K562 (cell line): ENCODE measurements at regions not wholly inside any gene's neighbourhood (a gene's known extent, or its start where the extent isn't known, plus 50 kb on each side); places are given as distances from the start of the nearest gene placed in this dataset.

Source experiments
- ATAC-seq: fragments of 200-7000 bp; cut with Tn5 transposase; 3 replicates; pipeline ENCODE4 v1.9.1; 2020; ENCODE audit warnings: moderate library complexity
- BruUV-seq: library from RNA; stranded (reverse); fragments of 400-500 nt; replicated peaks from 2 replicates; lab custom pipeline; 2021; lab: Mats Ljungman, UMichigan
- CTCF ChIA-PET: fragments of 300-600 bp; formaldehyde crosslinking; extraction: SDS; loops from one replicate; lab custom pipeline; 2021; ENCODE audit warnings: low intra/inter-chr PET ratio; lab: Yijun Ruan, JAX
- POLR2A ChIA-PET: fragments of 300-600, 350-650 bp; sonication (Branson Sonifier 250); formaldehyde crosslinking; extraction: SDS; loops from one replicate; lab custom pipeline; 2021; ENCODE audit warnings: antibody characterized with exemption, inconsistent platforms; lab: Yijun Ruan, JAX
- DNase-seq, 4 experiments: peaks; one replicate each; pipeline versions ENCODE4 v3.0.0 to v3.0.0-alpha.2; 2011 to 2018; ENCODE audit warnings: low spot score in 3 of 4, mixed read lengths in 3 of 4; ENCODE audit errors: extremely low read depth in 1 of 4
- FAIRE-seq: peaks from 2 replicates; lab custom pipeline; 2011; peaks lifted over from hg19 to GRCh38; lab: Jason Lieb, UNC
- H2AFZ ChIP-seq: 2 replicates; pipeline ENCODE4 v1.6.0; 2011; ENCODE audit warnings: low read depth, low read length, control low read depth, inconsistent platforms
- H3K27ac ChIP-seq: fragments of 200-600 bp; 3 replicates; pipeline ENCODE4 v1.8.0; 2011; ENCODE audit warnings: low read depth, mild to moderate bottlenecking, control low read depth, inconsistent platforms, low read length, moderate library complexity, mixed read lengths; ENCODE audit errors: extremely low read depth
- H3K27me3 ChIP-seq, 2 experiments: fragments of 300-600 bp in 1 of 2; 2 replicates in 1 of 2; 3 replicates in 1 of 2; pipeline versions ENCODE4 v1.6.0 to v1.8.0; 2011; ENCODE audit warnings: inconsistent platforms in 2 of 2, low read length in 2 of 2, mild to moderate bottlenecking in 1 of 2, mixed read lengths in 1 of 2, moderate library complexity in 1 of 2; ENCODE audit not compliant: control insufficient read depth in 2 of 2, insufficient read depth in 2 of 2
- H3K36me3 ChIP-seq: fragments of 300-600 bp; 3 replicates; pipeline ENCODE4 v1.8.0; 2011; ENCODE audit warnings: mild to moderate bottlenecking, low read length, inconsistent platforms; ENCODE audit not compliant: control insufficient read depth, insufficient read depth
- H3K4me1 ChIP-seq, 2 experiments: fragments of 200-600 bp in 1 of 2; replicated peaks in 1 of 2; 2 replicates in 1 of 2; 3 replicates in 1 of 2; pipeline versions ENCODE4 v1.5.1 to v1.8.0; 2011; ENCODE audit warnings: inconsistent platforms in 2 of 2, low read length in 2 of 2, mild to moderate bottlenecking in 1 of 2, mixed read lengths in 1 of 2, moderate library complexity in 1 of 2; ENCODE audit not compliant: control insufficient read depth in 2 of 2, insufficient read depth in 2 of 2
- H3K4me2 ChIP-seq: 2 replicates; pipeline ENCODE4 v1.6.1; 2011; ENCODE audit warnings: low read length, control low read depth, inconsistent platforms, mixed read lengths; ENCODE audit not compliant: insufficient read depth
- H3K4me3 ChIP-seq: fragments of 200-600 bp; sonication (generic), shearing (Covaris generic); 2 replicates; pipeline ENCODE4 v1.5.1; 2016; ENCODE audit warnings: control low read depth, inconsistent platforms
- H3K79me2 ChIP-seq: fragments of 200-600 bp; 3 replicates; pipeline ENCODE4 v1.8.0; 2011; ENCODE audit warnings: low read length, inconsistent platforms; ENCODE audit not compliant: control insufficient read depth, insufficient read depth
- H3K9ac ChIP-seq, 2 experiments: 2 replicates each; pipeline versions ENCODE4 v1.6.0 to v1.6.1; 2011; ENCODE audit warnings: low read depth in 2 of 2, low read length in 2 of 2, control low read depth in 1 of 2, inconsistent platforms in 1 of 2, mild to moderate bottlenecking in 1 of 2, mixed read lengths in 1 of 2; ENCODE audit not compliant: insufficient read depth in 1 of 2
- H3K9me1 ChIP-seq: one replicate; pipeline ENCODE4 v1.6.0; 2011; ENCODE audit warnings: inconsistent platforms, mild to moderate bottlenecking, low read length, moderate library complexity; ENCODE audit not compliant: control insufficient read depth, insufficient read depth
- H3K9me3 ChIP-seq: replicated peaks from 2 replicates; pipeline ENCODE4 v1.5.1; 2011; ENCODE audit warnings: low read depth, low read length, inconsistent platforms; ENCODE audit not compliant: control insufficient read depth, insufficient read depth
- H4K20me1 ChIP-seq: replicated peaks from 2 replicates; pipeline ENCODE4 v1.6.1; 2011; ENCODE audit warnings: low read length, inconsistent platforms, mixed read lengths; ENCODE audit not compliant: control insufficient read depth, insufficient read depth
- CC2D1A ChIP-seq: fragments of 450-650 bp; IDR thresholded peaks from 2 replicates; pipeline ENCODE4 v1.6.1; 2017; ENCODE audit warnings: mild to moderate bottlenecking
- KHSRP ChIP-seq: fragments of 450-650 bp; IDR thresholded peaks from 2 replicates; pipeline ENCODE4 v1.6.1; 2017
- NELFE ChIP-seq: IDR thresholded peaks from 2 replicates; pipeline ENCODE4 v1.6.1; 2011; ENCODE audit warnings: mild to moderate bottlenecking; ENCODE audit not compliant: insufficient read depth, insufficient read length
- PCBP1 ChIP-seq: fragments of 200-400 bp; formaldehyde crosslinking; IDR thresholded peaks from 2 replicates; pipeline ENCODE4 v1.6.1; 2018; ENCODE audit warnings: mild to moderate bottlenecking, low read depth, low read length; ENCODE audit not compliant: poor library complexity, severe bottlenecking
- PHTF2 ChIP-seq: fragments of 250-450 bp; sonication (Bioruptor Pico); IDR thresholded peaks from 2 replicates; pipeline ENCODE4 v1.5.0; 2021; ENCODE audit warnings: mild to moderate bottlenecking
- POU5F1 ChIP-seq: fragments of 150-350 bp; IDR thresholded peaks from 2 replicates; pipeline ENCODE4 v1.6.1; 2014; ENCODE audit warnings: borderline replicate concordance, low read length, low read depth, mild to moderate bottlenecking; ENCODE audit not compliant: partially characterized antibody
- RAD21 ChIP-seq, 2 experiments: fragments of 250-450 bp in 1 of 2; fragments of 450-650 bp in 1 of 2; sonication (Bioruptor Pico) in 1 of 2; formaldehyde crosslinking in 1 of 2; IDR thresholded peaks in 1 of 2; conservative IDR thresholded peaks in 1 of 2; 2 replicates each; pipeline versions ENCODE4 v1.4.0 to v1.8.0; 2020 to 2022; ENCODE audit warnings: mild to moderate bottlenecking in 2 of 2, moderate library complexity in 1 of 2
- SRSF7 ChIP-seq: fragments of 200-400 bp; formaldehyde crosslinking; optimal IDR thresholded peaks from 2 replicates; pipeline ENCODE3; 2017; ENCODE audit warnings: mild to moderate bottlenecking, low read depth, low read length
- TCF7 ChIP-seq: sonication (generic); IDR thresholded peaks from 2 replicates; pipeline ENCODE4 v1.6.1; 2016; ENCODE audit warnings: antibody characterized with exemption, borderline replicate concordance
- ZEB2 ChIP-seq: fragments of 450-650 bp; IDR thresholded peaks from 2 replicates; pipeline ENCODE4 v1.6.1; 2016
- ZNF12 ChIP-seq: sonication (generic); formaldehyde crosslinking; IDR thresholded peaks from 2 replicates; pipeline ENCODE4 v1.4.0; 2020; ENCODE audit warnings: mild to moderate bottlenecking, missing genetic modification reagents
- ZNF175 ChIP-seq: fragments of 200-800 bp; sonication (Bioruptor generic); IDR thresholded peaks from 2 replicates; pipeline ENCODE4 v1.6.1; 2016; ENCODE audit warnings: low read depth, mild to moderate bottlenecking, missing genetic modification characterization, missing compliant biosample characterization
- WGBS: fragments of 100-300 bp; shearing (Covaris generic); methylation state at CpG from one replicate; pipeline ENCODE4 v1.1.6; 2016; ENCODE audit warnings: low coverage, mixed read lengths; ENCODE audit not compliant: insufficient coverage; ENCODE audit errors: missing lambda C conversion rate; 5-methylcytosine and 5-hydroxymethylcytosine counted together
- in situ Hi-C: fragments of 300-500 bp; cut with MboI; formaldehyde crosslinking; loops from 4 replicates; pipeline ENCODE4 v1.15.0; 2018; ENCODE audit warnings: inconsistent platforms, mixed read lengths
- intact Hi-C: fragments of 100-400 bp; cut with micrococcal nuclease; formaldehyde crosslinking; loops from 2 replicates; pipeline ENCODE4 v1.14.2; 2022
- TF ChIP-seq, protein P1 (sequence below): sonication (generic); formaldehyde crosslinking; IDR thresholded peaks from 2 replicates; pipeline ENCODE4 v1.9.0; 2022; ENCODE audit warnings: mild to moderate bottlenecking, missing genetic modification reagents
- TF ChIP-seq, protein P2 (sequence below): fragments of 250-450 bp; sonication (Bioruptor Pico); IDR thresholded peaks from 2 replicates; pipeline ENCODE4 v1.5.0; 2020; ENCODE audit warnings: mild to moderate bottlenecking, borderline replicate concordance
- TF ChIP-seq, protein P3 (sequence below): fragments of 250-450 bp; sonication (Bioruptor Pico); IDR thresholded peaks from 2 replicates; pipeline ENCODE4 v1.8.0; 2022; ENCODE audit warnings: inconsistent platforms, mild to moderate bottlenecking, moderate library complexity, borderline replicate concordance
- TF ChIP-seq, protein P4 (sequence below): sonication (generic); formaldehyde crosslinking; IDR thresholded peaks from 2 replicates; pipeline ENCODE4 v1.8.0; 2023; ENCODE audit warnings: mild to moderate bottlenecking, missing genetic modification reagents

DNA sequence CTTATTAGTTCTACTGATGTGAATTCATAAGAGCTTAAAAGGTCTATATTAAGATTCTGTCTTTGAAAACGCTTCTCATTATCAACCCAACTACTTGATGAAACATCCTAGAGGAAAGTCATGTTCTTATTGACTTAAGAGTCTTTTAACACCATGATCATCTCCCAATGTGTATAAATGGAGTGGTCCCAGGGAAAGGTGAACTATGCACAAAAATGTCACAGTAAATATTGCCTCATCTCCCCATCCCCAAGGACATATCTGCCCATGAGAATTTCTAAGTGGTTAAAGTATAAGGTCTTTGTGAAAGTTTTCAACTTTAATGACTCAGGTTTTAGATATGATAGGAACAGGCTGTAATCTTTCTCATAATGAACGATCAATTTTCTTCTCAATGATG lies 240.1 kb downstream of the IRS1 start:
- no peaks in the 10 kb centered on the region for H3K36me3 ChIP-seq
- H3K79me2 ChIP-seq, result no peaks in the 10 kb centered on the region
- H3K9me1 ChIP-seq, result no peaks in the 10 kb centered on the region
- ChIA-PET POLR2A (no interaction called here), CTCF (no interaction called here)
- H4K20me1 ChIP-seq, result no peaks in the 10 kb centered on the region
- in situ Hi-C loops (no loop called here), intact Hi-C loops (no loop called here)
- no peak overlapping the region for H3K27ac ChIP-seq
- H3K27me3 ChIP-seq, result no peaks in the 10 kb centered on the region
- FAIRE-seq (no peak), DNase-seq (no peak), ATAC-seq (no peak)
- H3K4me1 ChIP-seq, result no peaks in the 10 kb centered on the region
- H2AFZ ChIP-seq, result no peak overlapping the region
- no peaks in the 10 kb centered on the region for H3K9me3 ChIP-seq
- no peak overlapping the region for H3K4me2 ChIP-seq
- no peak overlapping the region for H3K9ac ChIP-seq
- no peak overlapping the region for H3K4me3 ChIP-seq
- TF ChIP-seq PCBP1 (no peak), SRSF7 (no peak), POU5F1 (no peak), ZNF175 (no peak), PHTF2 (CRISPR knock-in tag) (no peak), RAD21 (CRISPR knock-in tag; conservative IDR thresholded peaks at IDR 0.05 in 1 of 2, IDR thresholded peaks at IDR 0.05 in 1 of 2) (no peak), TCF7 (no peak), CC2D1A (no peak), ZEB2 (no peak), KHSRP (no peak), NELFE (no peak), ZNF12 (CRISPR knock-in tag) (no peak)
- TF ChIP-seq, protein P1, sequence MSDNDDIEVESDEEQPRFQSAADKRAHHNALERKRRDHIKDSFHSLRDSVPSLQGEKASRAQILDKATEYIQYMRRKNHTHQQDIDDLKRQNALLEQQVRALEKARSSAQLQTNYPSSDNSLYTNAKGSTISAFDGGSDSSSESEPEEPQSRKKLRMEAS (CRISPR knock-in tag), result no peak
- TF ChIP-seq, protein P2, sequence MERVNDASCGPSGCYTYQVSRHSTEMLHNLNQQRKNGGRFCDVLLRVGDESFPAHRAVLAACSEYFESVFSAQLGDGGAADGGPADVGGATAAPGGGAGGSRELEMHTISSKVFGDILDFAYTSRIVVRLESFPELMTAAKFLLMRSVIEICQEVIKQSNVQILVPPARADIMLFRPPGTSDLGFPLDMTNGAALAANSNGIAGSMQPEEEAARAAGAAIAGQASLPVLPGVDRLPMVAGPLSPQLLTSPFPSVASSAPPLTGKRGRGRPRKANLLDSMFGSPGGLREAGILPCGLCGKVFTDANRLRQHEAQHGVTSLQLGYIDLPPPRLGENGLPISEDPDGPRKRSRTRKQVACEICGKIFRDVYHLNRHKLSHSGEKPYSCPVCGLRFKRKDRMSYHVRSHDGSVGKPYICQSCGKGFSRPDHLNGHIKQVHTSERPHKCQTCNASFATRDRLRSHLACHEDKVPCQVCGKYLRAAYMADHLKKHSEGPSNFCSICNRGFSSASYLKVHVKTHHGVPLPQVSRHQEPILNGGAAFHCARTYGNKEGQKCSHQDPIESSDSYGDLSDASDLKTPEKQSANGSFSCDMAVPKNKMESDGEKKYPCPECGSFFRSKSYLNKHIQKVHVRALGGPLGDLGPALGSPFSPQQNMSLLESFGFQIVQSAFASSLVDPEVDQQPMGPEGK (CRISPR knock-in tag), result no peak
- TF ChIP-seq, protein P3, sequence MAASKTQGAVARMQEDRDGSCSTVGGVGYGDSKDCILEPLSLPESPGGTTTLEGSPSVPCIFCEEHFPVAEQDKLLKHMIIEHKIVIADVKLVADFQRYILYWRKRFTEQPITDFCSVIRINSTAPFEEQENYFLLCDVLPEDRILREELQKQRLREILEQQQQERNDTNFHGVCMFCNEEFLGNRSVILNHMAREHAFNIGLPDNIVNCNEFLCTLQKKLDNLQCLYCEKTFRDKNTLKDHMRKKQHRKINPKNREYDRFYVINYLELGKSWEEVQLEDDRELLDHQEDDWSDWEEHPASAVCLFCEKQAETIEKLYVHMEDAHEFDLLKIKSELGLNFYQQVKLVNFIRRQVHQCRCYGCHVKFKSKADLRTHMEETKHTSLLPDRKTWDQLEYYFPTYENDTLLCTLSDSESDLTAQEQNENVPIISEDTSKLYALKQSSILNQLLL, result no peak
- TF ChIP-seq, protein P4, sequence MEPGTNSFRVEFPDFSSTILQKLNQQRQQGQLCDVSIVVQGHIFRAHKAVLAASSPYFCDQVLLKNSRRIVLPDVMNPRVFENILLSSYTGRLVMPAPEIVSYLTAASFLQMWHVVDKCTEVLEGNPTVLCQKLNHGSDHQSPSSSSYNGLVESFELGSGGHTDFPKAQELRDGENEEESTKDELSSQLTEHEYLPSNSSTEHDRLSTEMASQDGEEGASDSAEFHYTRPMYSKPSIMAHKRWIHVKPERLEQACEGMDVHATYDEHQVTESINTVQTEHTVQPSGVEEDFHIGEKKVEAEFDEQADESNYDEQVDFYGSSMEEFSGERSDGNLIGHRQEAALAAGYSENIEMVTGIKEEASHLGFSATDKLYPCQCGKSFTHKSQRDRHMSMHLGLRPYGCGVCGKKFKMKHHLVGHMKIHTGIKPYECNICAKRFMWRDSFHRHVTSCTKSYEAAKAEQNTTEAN (CRISPR knock-in tag), result no peak
- no TSS peak for BruUV-seq
- whole genome bisulfite sequencing, result 0% methylated on average over 2 of the region's 2 CpGs
